Fibroblast of lung (primary cell): ENCODE measurements at regions not wholly inside any gene's neighbourhood (a gene's known extent, or its start where the extent isn't known, plus 50 kb on each side); places are given as distances from the start of the nearest gene placed in this dataset.

Experiments used
- DNase-seq, 2 donors: peaks; one replicate each; pipeline versions ENCODE4 v3.0.0 to v3.0.0-alpha.2; 2010; ENCODE audit warnings: low read depth in 2 of 2
- H2AFZ ChIP-seq: 2 replicates; pipeline ENCODE4 v1.5.1; 2012; ENCODE audit warnings: low read length, control low read depth, inconsistent platforms
- H3K27ac ChIP-seq: 2 replicates; pipeline ENCODE4 v1.5.1; 2011; ENCODE audit warnings: low read length, control low read depth; ENCODE audit not compliant: insufficient read depth
- H3K27me3 ChIP-seq: 2 replicates; pipeline ENCODE4 v1.5.1; 2011; ENCODE audit warnings: mild to moderate bottlenecking, low read length; ENCODE audit not compliant: control insufficient read depth, insufficient read depth
- H3K36me3 ChIP-seq: 2 replicates; pipeline ENCODE4 v1.5.1; 2011; ENCODE audit warnings: low read length; ENCODE audit not compliant: control insufficient read depth, insufficient read depth
- H3K4me1 ChIP-seq: 2 replicates; pipeline ENCODE4 v1.5.1; 2011; ENCODE audit warnings: low read length; ENCODE audit not compliant: control insufficient read depth, insufficient read depth; ENCODE audit errors: extremely low read depth
- H3K4me2 ChIP-seq: 2 replicates; pipeline ENCODE4 v1.5.1; 2011; ENCODE audit warnings: low read length, control low read depth; ENCODE audit not compliant: insufficient read depth; ENCODE audit errors: extremely low read depth
- H3K4me3 ChIP-seq, 4 experiments: fragments of 200-600 bp in 1 of 4; sonication (generic) in 1 of 4; replicated peaks in 1 of 4; 2 replicates each; pipeline ENCODE4 v1.5.1; 2011 to 2016; ENCODE audit warnings: low read length in 4 of 4, low read depth in 3 of 4, mild to moderate bottlenecking in 3 of 4, control low read depth in 2 of 4, inconsistent platforms in 1 of 4, mixed read lengths in 1 of 4; ENCODE audit not compliant: insufficient read depth in 1 of 4; ENCODE audit errors: control extremely low read depth in 1 of 4
- H3K79me2 ChIP-seq: 2 replicates; pipeline ENCODE4 v1.5.1; 2012; ENCODE audit warnings: mild to moderate bottlenecking, low read length, inconsistent platforms; ENCODE audit not compliant: control insufficient read depth, insufficient read depth
- H3K9ac ChIP-seq: 2 replicates; pipeline ENCODE4 v1.5.1; 2011; ENCODE audit warnings: mild to moderate bottlenecking, low read length, control low read depth; ENCODE audit not compliant: insufficient read depth
- H3K9me3 ChIP-seq: 2 replicates; pipeline ENCODE4 v1.5.1; 2012; ENCODE audit warnings: low read depth, low read length; ENCODE audit not compliant: control insufficient read depth, insufficient read depth
- H4K20me1 ChIP-seq: 2 replicates; pipeline ENCODE4 v1.5.1; 2011; ENCODE audit warnings: low read length; ENCODE audit not compliant: control insufficient read depth, insufficient read depth; ENCODE audit errors: extremely low read depth
- EZH2 ChIP-seq: IDR thresholded peaks from 2 replicates; pipeline ENCODE4 v1.5.1; 2012; ENCODE audit warnings: low read length, control low read depth, mild to moderate bottlenecking; ENCODE audit errors: missing control alignments
- TF ChIP-seq, protein P1 (sequence below), 2 donors: IDR thresholded peaks in 1 of 2; conservative IDR thresholded peaks in 1 of 2; 1 replicate in 1 of 2; 2 replicates in 1 of 2; pipeline ENCODE4 v1.5.1; 2011 to 2012; ENCODE audit warnings: low read length in 2 of 2, control low read depth in 1 of 2, inconsistent platforms in 1 of 2, low read depth in 1 of 2, mild to moderate bottlenecking in 1 of 2

DNA sequence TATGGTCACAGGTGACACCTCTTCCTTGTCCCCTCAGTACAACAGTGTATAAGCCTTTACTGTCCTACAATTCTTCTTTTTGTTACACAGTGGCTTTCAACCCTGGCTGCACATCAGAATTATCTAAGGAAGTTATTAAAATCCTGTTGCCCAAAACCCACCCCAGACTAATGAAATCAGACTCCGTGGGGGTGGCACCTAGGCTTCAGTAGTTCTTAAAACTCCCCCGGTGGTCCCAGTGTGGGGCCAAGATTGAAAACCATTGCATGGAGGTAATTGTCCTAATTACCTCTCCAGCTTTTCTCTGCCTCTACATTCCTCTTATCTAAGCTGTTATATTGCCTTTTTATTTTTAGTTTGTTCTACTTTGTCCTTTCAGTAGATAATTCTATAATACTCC, 172.8 kb downstream of the DAD1 start:
- Histone ChIP-seq H3K27ac (no peak overlapping the region), H3K4me1 (no peaks in the 10 kb centered on the region), H3K4me3 (no peak overlapping the region), H4K20me1 (no peaks in the 10 kb centered on the region), H3K79me2 (no peaks in the 10 kb centered on the region), H2AFZ (no peak overlapping the region), H3K36me3 (no peaks in the 10 kb centered on the region), H3K9me3 (no peaks in the 10 kb centered on the region), H3K27me3 (no peaks in the 10 kb centered on the region), H3K9ac (no peak overlapping the region), H3K4me2 (no peak overlapping the region)
- TF ChIP-seq EZH2 = no peak
- TF ChIP-seq, protein P1, sequence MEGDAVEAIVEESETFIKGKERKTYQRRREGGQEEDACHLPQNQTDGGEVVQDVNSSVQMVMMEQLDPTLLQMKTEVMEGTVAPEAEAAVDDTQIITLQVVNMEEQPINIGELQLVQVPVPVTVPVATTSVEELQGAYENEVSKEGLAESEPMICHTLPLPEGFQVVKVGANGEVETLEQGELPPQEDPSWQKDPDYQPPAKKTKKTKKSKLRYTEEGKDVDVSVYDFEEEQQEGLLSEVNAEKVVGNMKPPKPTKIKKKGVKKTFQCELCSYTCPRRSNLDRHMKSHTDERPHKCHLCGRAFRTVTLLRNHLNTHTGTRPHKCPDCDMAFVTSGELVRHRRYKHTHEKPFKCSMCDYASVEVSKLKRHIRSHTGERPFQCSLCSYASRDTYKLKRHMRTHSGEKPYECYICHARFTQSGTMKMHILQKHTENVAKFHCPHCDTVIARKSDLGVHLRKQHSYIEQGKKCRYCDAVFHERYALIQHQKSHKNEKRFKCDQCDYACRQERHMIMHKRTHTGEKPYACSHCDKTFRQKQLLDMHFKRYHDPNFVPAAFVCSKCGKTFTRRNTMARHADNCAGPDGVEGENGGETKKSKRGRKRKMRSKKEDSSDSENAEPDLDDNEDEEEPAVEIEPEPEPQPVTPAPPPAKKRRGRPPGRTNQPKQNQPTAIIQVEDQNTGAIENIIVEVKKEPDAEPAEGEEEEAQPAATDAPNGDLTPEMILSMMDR (conservative IDR thresholded peaks at IDR 0.05 in 1 of 2, IDR thresholded peaks at IDR 0.05 in 1 of 2; ENCODE audit: low read depth in 1 of 2, low read length in 2 of 2) = no peak
- DNase-seq = no peak

DNA sequence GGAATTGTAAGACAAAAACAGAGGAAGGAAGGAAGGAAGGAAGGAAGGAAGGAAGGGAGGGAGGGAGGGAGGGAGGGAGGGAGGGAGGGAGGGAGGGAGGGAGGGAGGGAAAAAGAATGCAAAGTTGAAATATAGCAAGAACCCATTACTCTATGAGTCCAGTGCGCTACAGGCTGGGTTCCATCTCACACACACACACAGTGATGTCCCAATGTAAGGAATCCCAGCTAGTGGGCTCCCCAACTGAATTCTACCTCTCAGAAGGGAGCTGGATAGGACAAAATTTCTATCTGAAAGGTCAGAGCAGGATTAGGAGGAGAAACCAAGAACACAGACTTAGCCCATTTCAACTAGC, 173.4 kb downstream of the DAD1 start:
- Histone ChIP-seq H3K79me2 (no peaks in the 10 kb centered on the region), H3K9me3 (no peaks in the 10 kb centered on the region), H3K9ac (no peak overlapping the region), H4K20me1 (no peaks in the 10 kb centered on the region), H3K4me2 (no peak overlapping the region), H3K4me1 (no peaks in the 10 kb centered on the region), H3K36me3 (no peaks in the 10 kb centered on the region), H3K4me3 (no peak overlapping the region), H2AFZ (no peak overlapping the region), H3K27ac (no peak overlapping the region), H3K27me3 (no peaks in the 10 kb centered on the region)
- TF ChIP-seq EZH2 = no peak
- TF ChIP-seq, protein P1 (conservative IDR thresholded peaks at IDR 0.05 in 1 of 2, IDR thresholded peaks at IDR 0.05 in 1 of 2; ENCODE audit: low read depth in 1 of 2, low read length in 2 of 2) = no peak
- no peak for DNase-seq

DNA sequence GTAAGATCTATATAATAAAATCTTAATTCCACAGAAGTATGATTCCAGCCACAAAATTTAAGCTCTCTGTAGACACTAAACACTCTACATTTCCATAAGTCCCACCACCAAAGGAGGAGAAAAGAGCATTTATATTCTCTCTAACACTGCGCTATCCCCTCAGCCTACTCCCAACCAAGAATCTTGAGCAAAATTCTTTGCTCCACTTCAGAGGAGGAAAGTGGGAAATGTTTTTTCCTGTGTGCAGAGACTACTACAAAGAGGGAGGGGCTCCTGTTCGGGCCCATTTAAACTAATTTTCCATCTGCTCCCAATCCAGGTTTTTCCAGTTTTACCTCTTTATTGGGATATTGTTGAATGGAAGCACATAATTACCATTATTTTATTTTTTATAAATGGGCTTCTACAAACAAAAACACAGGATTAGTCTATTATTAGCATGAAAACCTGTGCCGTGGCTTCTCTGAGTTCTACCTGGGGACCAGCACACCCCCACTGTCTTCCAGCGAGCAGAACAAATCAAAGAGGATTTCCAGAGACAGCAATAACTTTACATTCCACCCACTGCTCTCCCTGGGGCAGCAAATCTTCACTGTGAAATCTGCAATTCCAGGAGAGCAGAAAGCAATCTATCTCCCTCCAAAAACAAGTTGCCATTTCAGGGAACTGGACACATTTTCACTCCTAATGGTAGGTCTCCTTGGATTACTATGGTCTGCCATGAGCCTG, 174.0 kb downstream of the DAD1 start:
- Histone ChIP-seq H3K27me3 (no peaks in the 10 kb centered on the region), H3K4me1 (no peaks in the 10 kb centered on the region), H3K79me2 (no peaks in the 10 kb centered on the region), H3K9me3 (no peaks in the 10 kb centered on the region), H3K27ac (no peak overlapping the region), H3K36me3 (no peaks in the 10 kb centered on the region), H3K9ac (no peak overlapping the region), H2AFZ (no peak overlapping the region), H3K4me2 (no peak overlapping the region), H3K4me3 (no peak overlapping the region), H4K20me1 (no peaks in the 10 kb centered on the region)
- DNase-seq = no peak
- TF ChIP-seq EZH2 = no peak
- TF ChIP-seq, protein P1 (conservative IDR thresholded peaks at IDR 0.05 in 1 of 2, IDR thresholded peaks at IDR 0.05 in 1 of 2; ENCODE audit: low read depth in 1 of 2, low read length in 2 of 2) = no peak
